ENCODE measurements at regions not wholly inside any gene's neighbourhood (a gene's known extent, or its start where the extent isn't known, plus 50 kb on each side); places are given as distances from the start of the nearest gene placed in this dataset.

GRCh38 chr10:105506262-105506661 lies 865.2 kb downstream of the SORCS3 start:
- no peak overlapping the region for H2AK9ac ChIP-seq (replicated peaks; ENCODE audit: low read depth, low read length, poor library complexity)
- no peak overlapping the region for H3K4me3 ChIP-seq (ENCODE audit: insufficient read depth, low read depth, low read length)
- in situ Hi-C loops (cut with MboI; ENCODE audit: low sequenced_read_pairs) (no loop called here), intact Hi-C loops (cut with micrococcal nuclease) (no loop called here), dilution Hi-C loops (cut with HindIII; ENCODE audit: low sequenced_read_pairs, unreplicated experiment) (no loop called here)
- no peak overlapping the region for H4K91ac ChIP-seq (ENCODE audit: insufficient read depth, low read depth, low read length)
- H2BK5ac ChIP-seq (ENCODE audit: low read depth, low read length, poor library complexity, severe bottlenecking) = no peak overlapping the region
- no peak for ATAC-seq (ENCODE audit: low read depth)
- ChIA-PET CTCF (no interaction called here), POLR2A (ENCODE audit: unreplicated experiment) (no interaction called here)
- H4K20me1 ChIP-seq (ENCODE audit: insufficient read depth, low read length) = no peaks in the 10 kb centered on the region
- H3K9ac ChIP-seq (ENCODE audit: low read depth, low read length) = no peak overlapping the region
- no peak overlapping the region for H3K4me2 ChIP-seq (ENCODE audit: low read depth, low read length)
- H3K14ac ChIP-seq (replicated peaks; ENCODE audit: low read depth, low read length) = no peak overlapping the region
- peaks cover 2% of the 10 kb centered on the region for H3K9me3 ChIP-seq (ENCODE audit: control insufficient read depth, insufficient read depth, low read length)
- no peak overlapping the region for H4K5ac ChIP-seq (ENCODE audit: low read depth, low read length)
- H3K4me1 ChIP-seq (ENCODE audit: control insufficient read depth, insufficient read depth, low read length) = no peaks in the 10 kb centered on the region
- no peaks in the 10 kb centered on the region for H3K9me1 ChIP-seq (ENCODE audit: insufficient read depth, low read length)
- no peak overlapping the region for H4K8ac ChIP-seq (ENCODE audit: low read depth in 2 of 2, low read length in 2 of 2)
- no TSS peak for BruUV-seq (replicated peaks)
- H3K27me3 ChIP-seq (ENCODE audit: control insufficient read depth, insufficient read depth, low read length) = no peaks in the 10 kb centered on the region
- no peak overlapping the region for H2BK120ac ChIP-seq (ENCODE audit: low read depth, low read length)
- no peak for DNase-seq
- H2BK20ac ChIP-seq (ENCODE audit: low read depth, low read length) = no peak overlapping the region
- no peaks in the 10 kb centered on the region for H3K36me3 ChIP-seq (ENCODE audit: control insufficient read depth, insufficient read depth, low read length)
- no peak overlapping the region for H3K4ac ChIP-seq (ENCODE audit: low read depth, low read length)
- H3K23ac ChIP-seq (ENCODE audit: low read depth, low read length) = no peak overlapping the region
- no peak overlapping the region for H2AK5ac ChIP-seq (ENCODE audit: low read depth, low read length)
- no peak overlapping the region for H2AFZ ChIP-seq (replicated peaks; ENCODE audit: low read length, poor library complexity)
- TF ChIP-seq MAZ (IDR thresholded peaks at IDR 0.05; ENCODE audit: borderline replicate concordance, low read depth, low read length) (no peak), CEBPB (IDR thresholded peaks at IDR 0.05; ENCODE audit: low read depth, low read length) (no peak), RAD21 (IDR thresholded peaks at IDR 0.05; ENCODE audit: low read length) (no peak), POLR2A (IDR thresholded peaks at IDR 0.05; ENCODE audit: low read depth, low read length) (no peak), MXI1 (IDR thresholded peaks at IDR 0.05; ENCODE audit: borderline replicate concordance, low read depth, low read length) (no peak), SMC3 (IDR thresholded peaks at IDR 0.05; ENCODE audit: low read depth, low read length) (no peak), CHD1 (IDR thresholded peaks at IDR 0.05; ENCODE audit: low read depth, low read length) (no peak), BHLHE40 (IDR thresholded peaks at IDR 0.05; ENCODE audit: low read depth, low read length) (no peak), NFE2L2 (IDR thresholded peaks at IDR 0.05; ENCODE audit: low read depth, low read length) (no peak), RCOR1 (IDR thresholded peaks at IDR 0.05; ENCODE audit: insufficient replicate concordance, low read length) (no peak), MAFK (IDR thresholded peaks at IDR 0.05; ENCODE audit: low read depth, low read length) (no peak)
- TF ChIP-seq, protein P1, sequence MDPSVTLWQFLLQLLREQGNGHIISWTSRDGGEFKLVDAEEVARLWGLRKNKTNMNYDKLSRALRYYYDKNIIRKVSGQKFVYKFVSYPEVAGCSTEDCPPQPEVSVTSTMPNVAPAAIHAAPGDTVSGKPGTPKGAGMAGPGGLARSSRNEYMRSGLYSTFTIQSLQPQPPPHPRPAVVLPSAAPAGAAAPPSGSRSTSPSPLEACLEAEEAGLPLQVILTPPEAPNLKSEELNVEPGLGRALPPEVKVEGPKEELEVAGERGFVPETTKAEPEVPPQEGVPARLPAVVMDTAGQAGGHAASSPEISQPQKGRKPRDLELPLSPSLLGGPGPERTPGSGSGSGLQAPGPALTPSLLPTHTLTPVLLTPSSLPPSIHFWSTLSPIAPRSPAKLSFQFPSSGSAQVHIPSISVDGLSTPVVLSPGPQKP (IDR thresholded peaks at IDR 0.05; ENCODE audit: borderline replicate concordance, low read depth, low read length) = no peak
- TF ChIP-seq, protein P2, sequence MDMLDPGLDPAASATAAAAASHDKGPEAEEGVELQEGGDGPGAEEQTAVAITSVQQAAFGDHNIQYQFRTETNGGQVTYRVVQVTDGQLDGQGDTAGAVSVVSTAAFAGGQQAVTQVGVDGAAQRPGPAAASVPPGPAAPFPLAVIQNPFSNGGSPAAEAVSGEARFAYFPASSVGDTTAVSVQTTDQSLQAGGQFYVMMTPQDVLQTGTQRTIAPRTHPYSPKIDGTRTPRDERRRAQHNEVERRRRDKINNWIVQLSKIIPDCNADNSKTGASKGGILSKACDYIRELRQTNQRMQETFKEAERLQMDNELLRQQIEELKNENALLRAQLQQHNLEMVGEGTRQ (IDR thresholded peaks at IDR 0.05; ENCODE audit: low read depth, low read length) = no peak
- WGBS, 2 experiments (ENCODE audit: extremely low coverage in 2 of 2, insufficient read length in 1 of 2) = 0% methylated on average over 3 of the region's 5 CpGs; no CpG with 5 or more reads in 1 of the 2 experiments
- H3K79me1 ChIP-seq (ENCODE audit: low read depth in 1 of 2, low read length in 2 of 2) = no peaks in the 10 kb centered on the region
- no peak overlapping the region for H3K56ac ChIP-seq (ENCODE audit: extremely low read depth, insufficient read depth, low read length)
- H3K18ac ChIP-seq (ENCODE audit: low read depth, low read length) = no peak overlapping the region
- no peak overlapping the region for H3K27ac ChIP-seq (ENCODE audit: insufficient read depth, low read length)
- H2BK15ac ChIP-seq (ENCODE audit: low read depth, low read length) = no peak overlapping the region
